Keratinocyte (primary cell): ENCODE measurements at regions not wholly inside any gene's neighbourhood (a gene's known extent, or its start where the extent isn't known, plus 50 kb on each side); places are given as distances from the start of the nearest gene placed in this dataset.

Experiments used
- EZH2 ChIP-seq: IDR thresholded peaks from one replicate; pipeline ENCODE4 v1.6.1; 2012; ENCODE audit warnings: inconsistent platforms, mild to moderate bottlenecking, low read length, moderate library complexity
- TF ChIP-seq, protein P1 (sequence below), 3 experiments: IDR thresholded peaks in 1 of 3; conservative IDR thresholded peaks in 1 of 3; optimal IDR thresholded peaks in 1 of 3; 2 replicates in 2 of 3; 3 replicates in 1 of 3; pipeline versions ENCODE3 to v1.5.1; 2011; ENCODE audit warnings: low read length in 3 of 3, mild to moderate bottlenecking in 3 of 3, moderate library complexity in 2 of 3, control low read depth in 1 of 3, inconsistent platforms in 1 of 3; ENCODE audit not compliant: insufficient read depth in 2 of 3; ENCODE audit errors: extremely low read depth in 1 of 3

GRCh38 chr16:66198641-66199040 is 167.8 kb upstream of the CDH5 start:
- TF ChIP-seq, protein P1, sequence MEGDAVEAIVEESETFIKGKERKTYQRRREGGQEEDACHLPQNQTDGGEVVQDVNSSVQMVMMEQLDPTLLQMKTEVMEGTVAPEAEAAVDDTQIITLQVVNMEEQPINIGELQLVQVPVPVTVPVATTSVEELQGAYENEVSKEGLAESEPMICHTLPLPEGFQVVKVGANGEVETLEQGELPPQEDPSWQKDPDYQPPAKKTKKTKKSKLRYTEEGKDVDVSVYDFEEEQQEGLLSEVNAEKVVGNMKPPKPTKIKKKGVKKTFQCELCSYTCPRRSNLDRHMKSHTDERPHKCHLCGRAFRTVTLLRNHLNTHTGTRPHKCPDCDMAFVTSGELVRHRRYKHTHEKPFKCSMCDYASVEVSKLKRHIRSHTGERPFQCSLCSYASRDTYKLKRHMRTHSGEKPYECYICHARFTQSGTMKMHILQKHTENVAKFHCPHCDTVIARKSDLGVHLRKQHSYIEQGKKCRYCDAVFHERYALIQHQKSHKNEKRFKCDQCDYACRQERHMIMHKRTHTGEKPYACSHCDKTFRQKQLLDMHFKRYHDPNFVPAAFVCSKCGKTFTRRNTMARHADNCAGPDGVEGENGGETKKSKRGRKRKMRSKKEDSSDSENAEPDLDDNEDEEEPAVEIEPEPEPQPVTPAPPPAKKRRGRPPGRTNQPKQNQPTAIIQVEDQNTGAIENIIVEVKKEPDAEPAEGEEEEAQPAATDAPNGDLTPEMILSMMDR (optimal IDR thresholded peaks at IDR 0.05 in 1 of 3, IDR thresholded peaks at IDR 0.05 in 1 of 3, conservative IDR thresholded peaks at IDR 0.05 in 1 of 3; ENCODE audit: extremely low read depth in 1 of 3, insufficient read depth in 2 of 3, low read length in 3 of 3): no peak
- no peak for TF ChIP-seq EZH2
